GM19463 (cell line): ENCODE measurements at regions not wholly inside any gene's neighbourhood (a gene's known extent, or its start where the extent isn't known, plus 50 kb on each side); places are given as distances from the start of the nearest gene placed in this dataset.

Experiments
- ATAC-seq: cut with Tn5 transposase; IDR thresholded peaks from one replicate; pipeline ENCODE4 v1.9.1; 2021; ENCODE audit warnings: mild to moderate bottlenecking, moderate library complexity; ENCODE audit not compliant: unreplicated experiment

- ATAC-seq = no peak
Measured at GRCh38 chr18:66150650-66151049, 399.8 kb downstream of the CDH7 start.

GRCh38 chr18:66143029-66143428 lies 392.2 kb downstream of the CDH7 start:
- ATAC-seq = no peak

- no peak for ATAC-seq
Measured at GRCh38 chr18:66141716-66142115, 390.9 kb downstream of the CDH7 start.

- no peak for ATAC-seq
Measured at GRCh38 chr18:66138642-66139041, 387.8 kb downstream of the CDH7 start.

GRCh38 chr18:66136039-66136438 lies 385.2 kb downstream of the CDH7 start:
- ATAC-seq = no peak

GRCh38 chr18:66129248-66129647 lies 378.4 kb downstream of the CDH7 start:
- no peak for ATAC-seq

GRCh38 chr18:66126266-66126665 lies 375.5 kb downstream of the CDH7 start:
- no peak for ATAC-seq

- ATAC-seq = no peak
Measured at GRCh38 chr18:66124394-66124793, 373.6 kb downstream of the CDH7 start.

- ATAC-seq = no peak
Measured at GRCh38 chr18:66119347-66119746, 368.5 kb downstream of the CDH7 start.

- ATAC-seq = no peak
Measured at GRCh38 chr18:66111018-66111417, 360.2 kb downstream of the CDH7 start.

- no peak for ATAC-seq
Measured at GRCh38 chr18:66110607-66111006, 359.8 kb downstream of the CDH7 start.

GRCh38 chr18:66109981-66110380 lies 359.2 kb downstream of the CDH7 start:
- no peak for ATAC-seq

GRCh38 chr18:66107546-66107945 lies 356.7 kb downstream of the CDH7 start:
- ATAC-seq = no peak

- no peak for ATAC-seq
Measured at GRCh38 chr18:66105016-66105415, 354.2 kb downstream of the CDH7 start.

- ATAC-seq = no peak
Measured at GRCh38 chr18:66103550-66103949, 352.7 kb downstream of the CDH7 start.

- ATAC-seq = no peak
Measured at GRCh38 chr18:66083078-66083477, 332.3 kb downstream of the CDH7 start.

GRCh38 chr18:66078925-66079800 lies 328.4 kb downstream of the CDH7 start:
- ATAC-seq = no peak

- no peak for ATAC-seq
Measured at GRCh38 chr18:66077066-66077465, 326.3 kb downstream of the CDH7 start.

- ATAC-seq = no peak
Measured at GRCh38 chr18:66066191-66066590, 315.4 kb downstream of the CDH7 start.

- no peak for ATAC-seq
Measured at GRCh38 chr18:66048406-66048805, 297.6 kb downstream of the CDH7 start.

- ATAC-seq = peak; percentile 89
Measured at GRCh38 chr18:66046032-66046602, 295.3 kb downstream of the CDH7 start.

GRCh38 chr18:66043009-66043408 lies 292.2 kb downstream of the CDH7 start:
- no peak for ATAC-seq
